Lung (tissue), 11 donors: ENCODE measurements at regions not wholly inside any gene's neighbourhood (a gene's known extent, or its start where the extent isn't known, plus 50 kb on each side); places are given as distances from the start of the nearest gene placed in this dataset.
A peak's percentile ranks its signal among the peaks of the same experiment; 100 is the strongest.

ENCODE experiments used
- ATAC-seq: fragments of 200-7000 bp; cut with Tn5 transposase; one replicate; pipeline ENCODE4 v1.9.1; 2020; ENCODE audit warnings: moderate number of reproducible peaks; ENCODE audit not compliant: insufficient read depth, low FRiP score
- DNase-seq, 3 donors: peaks; one replicate each; pipeline ENCODE4 v3.0.0-alpha.2; 2013 to 2017
- H3K27ac ChIP-seq, 2 donors: one replicate each; pipeline ENCODE4 v1.5.1; 2013; ENCODE audit warnings: mild to moderate bottlenecking in 2 of 2, moderate library complexity in 2 of 2, control low read depth in 1 of 2, inconsistent platforms in 1 of 2, low read depth in 1 of 2, low read length in 1 of 2
- H3K27me3 ChIP-seq, 3 donors: one replicate each; pipeline ENCODE4 v1.5.1; 2013; ENCODE audit warnings: low read length in 2 of 3; ENCODE audit not compliant: control insufficient read depth in 3 of 3, insufficient read depth in 3 of 3
- H3K36me3 ChIP-seq, 4 donors: one replicate each; pipeline ENCODE4 v1.5.1; 2013; ENCODE audit warnings: low read length in 4 of 4, mild to moderate bottlenecking in 1 of 4, moderate library complexity in 1 of 4; ENCODE audit not compliant: control insufficient read depth in 4 of 4, insufficient read depth in 4 of 4
- H3K4me1 ChIP-seq, 5 donors: one replicate each; pipeline ENCODE4 v1.5.1; 2013; ENCODE audit warnings: low read length in 5 of 5, mild to moderate bottlenecking in 2 of 5, moderate library complexity in 1 of 5; ENCODE audit not compliant: control insufficient read depth in 5 of 5, insufficient read depth in 5 of 5
- H3K4me3 ChIP-seq: one replicate; pipeline ENCODE4 v1.5.1; 2013; ENCODE audit warnings: mild to moderate bottlenecking, control low read depth, moderate library complexity
- H3K9ac ChIP-seq, 2 donors: one replicate each; pipeline ENCODE4 v1.5.1; 2013; ENCODE audit warnings: low read length in 2 of 2, control low read depth in 1 of 2; ENCODE audit not compliant: insufficient read depth in 1 of 2
- H3K9me3 ChIP-seq, 4 donors: one replicate each; pipeline ENCODE4 v1.5.1; 2013; ENCODE audit warnings: low read length in 3 of 4, mild to moderate bottlenecking in 1 of 4, moderate library complexity in 1 of 4; ENCODE audit not compliant: control insufficient read depth in 4 of 4, insufficient read depth in 3 of 4
- WGBS, 2 donors: extraction: QIAGEN DNeasy Blood & Tissue Kit; methylation state at CpG; one replicate each; pipeline ENCODE4 v1.1.7; 2013; 5-methylcytosine and 5-hydroxymethylcytosine counted together
- TF ChIP-seq, protein P1 (sequence below): IDR thresholded peaks from 2 replicates; pipeline ENCODE4 v1.5.1; 2012; ENCODE audit warnings: mild to moderate bottlenecking; ENCODE audit errors: control extremely low read depth, extremely low read depth
- donor health status: control.
- donor health status: control.
- donor health status: Bipolar disorder and iron deficiency.
- donor health status: healthy.
- donor health status: DM: yes; HTN: yes; CAD: no.

DNA sequence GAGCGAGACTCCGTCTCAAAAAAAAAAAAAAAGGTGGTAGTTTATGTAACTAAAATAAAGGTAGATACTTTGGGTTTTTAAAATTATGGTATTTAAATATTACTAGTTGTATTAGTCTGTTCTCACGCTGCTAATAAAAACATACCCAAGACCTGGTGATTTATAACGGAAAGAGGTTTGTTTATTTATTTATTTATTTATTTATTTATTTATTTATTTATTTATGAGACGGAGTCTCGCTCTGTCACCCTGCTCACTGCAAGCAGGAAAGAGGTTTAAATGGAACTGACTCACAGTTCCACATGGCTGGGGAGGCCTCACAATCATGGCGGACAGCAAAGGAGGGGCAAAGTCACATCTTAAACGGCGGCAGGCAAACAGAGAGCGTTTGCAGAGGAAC is 196.0 kb downstream of the CALCRL start:
- no peak overlapping the region for H3K4me3 ChIP-seq
- WGBS, 2 donors, result 95% methylated on average over 10 of the region's 10 CpGs
- H3K4me1 ChIP-seq, result no peaks in the 10 kb centered on the region
- no peak overlapping the region for H3K9ac ChIP-seq
- no peaks in the 10 kb centered on the region for H3K36me3 ChIP-seq
- H3K9me3 ChIP-seq, result no peaks in the 10 kb centered on the region
- no peaks in the 10 kb centered on the region for H3K27me3 ChIP-seq
- ATAC-seq, result no peak
- no peak for DNase-seq
- TF ChIP-seq, protein P1, sequence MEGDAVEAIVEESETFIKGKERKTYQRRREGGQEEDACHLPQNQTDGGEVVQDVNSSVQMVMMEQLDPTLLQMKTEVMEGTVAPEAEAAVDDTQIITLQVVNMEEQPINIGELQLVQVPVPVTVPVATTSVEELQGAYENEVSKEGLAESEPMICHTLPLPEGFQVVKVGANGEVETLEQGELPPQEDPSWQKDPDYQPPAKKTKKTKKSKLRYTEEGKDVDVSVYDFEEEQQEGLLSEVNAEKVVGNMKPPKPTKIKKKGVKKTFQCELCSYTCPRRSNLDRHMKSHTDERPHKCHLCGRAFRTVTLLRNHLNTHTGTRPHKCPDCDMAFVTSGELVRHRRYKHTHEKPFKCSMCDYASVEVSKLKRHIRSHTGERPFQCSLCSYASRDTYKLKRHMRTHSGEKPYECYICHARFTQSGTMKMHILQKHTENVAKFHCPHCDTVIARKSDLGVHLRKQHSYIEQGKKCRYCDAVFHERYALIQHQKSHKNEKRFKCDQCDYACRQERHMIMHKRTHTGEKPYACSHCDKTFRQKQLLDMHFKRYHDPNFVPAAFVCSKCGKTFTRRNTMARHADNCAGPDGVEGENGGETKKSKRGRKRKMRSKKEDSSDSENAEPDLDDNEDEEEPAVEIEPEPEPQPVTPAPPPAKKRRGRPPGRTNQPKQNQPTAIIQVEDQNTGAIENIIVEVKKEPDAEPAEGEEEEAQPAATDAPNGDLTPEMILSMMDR, result no peak
- H3K27ac ChIP-seq, result no peak overlapping the region

DNA sequence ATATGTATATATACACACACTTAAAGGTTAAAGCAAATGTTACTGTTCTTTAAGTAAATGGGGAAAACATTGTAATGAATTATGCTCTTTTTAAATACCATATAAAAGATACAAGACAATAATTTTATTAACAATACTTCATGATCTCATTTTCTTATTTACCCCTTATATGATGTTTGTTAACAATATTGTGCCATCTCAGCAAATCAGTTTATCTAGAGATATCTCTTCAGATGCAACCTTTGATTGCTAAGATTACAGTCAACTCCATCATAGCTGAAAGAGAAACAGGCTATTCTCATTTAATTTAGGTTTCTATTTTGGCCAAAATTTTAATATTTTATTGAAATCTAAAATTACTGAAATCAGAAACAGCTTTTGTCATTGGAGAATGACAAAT is 197.9 kb downstream of the CALCRL start:
- no peak overlapping the region for H3K9ac ChIP-seq
- no peak for ATAC-seq
- TF ChIP-seq, protein P1, result no peak

DNA sequence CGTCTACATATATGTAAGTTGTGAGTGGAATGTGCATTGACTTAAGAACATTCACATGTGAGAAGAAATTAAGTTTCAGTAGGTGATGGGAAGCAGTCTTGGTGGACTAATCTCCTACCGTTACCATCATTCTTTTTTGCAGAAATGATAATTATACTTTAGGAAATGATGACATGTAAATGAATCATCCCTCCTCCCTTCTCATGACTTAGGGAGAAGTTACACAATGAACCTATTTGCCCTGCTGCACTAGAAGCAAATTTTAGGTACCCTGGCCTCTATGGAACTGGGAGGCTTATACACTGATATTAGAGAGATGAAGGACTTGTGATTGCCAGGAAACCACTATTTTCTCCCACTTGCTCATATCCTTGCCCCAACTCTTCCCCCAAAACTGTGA is 214.2 kb downstream of the CALCRL start:
- TF ChIP-seq, protein P1, result no peak
- no peak overlapping the region for H3K9ac ChIP-seq
- 86 to 87% methylated on average over 2 of the region's 2 CpGs for WGBS, 2 donors
- no peak overlapping the region for H3K4me3 ChIP-seq
- no peak for DNase-seq
- H3K36me3 ChIP-seq, result no peaks in the 10 kb centered on the region
- no peak overlapping the region for H3K27ac ChIP-seq
- ATAC-seq, result no peak
- H3K4me1 ChIP-seq, result no peaks in the 10 kb centered on the region
- no peaks in the 10 kb centered on the region for H3K27me3 ChIP-seq
- no peaks in the 10 kb centered on the region for H3K9me3 ChIP-seq

More for the DNA sequence above, 197.9 kb downstream of the CALCRL start:
- Histone ChIP-seq H3K4me1 (no peaks in the 10 kb centered on the region), H3K4me3 (no peak overlapping the region), H3K27me3 (no peaks in the 10 kb centered on the region), H3K27ac (no peak overlapping the region), H3K9me3 (no peaks in the 10 kb centered on the region), H3K36me3 (no peaks in the 10 kb centered on the region)
- DNase-seq, result no peak

DNA sequence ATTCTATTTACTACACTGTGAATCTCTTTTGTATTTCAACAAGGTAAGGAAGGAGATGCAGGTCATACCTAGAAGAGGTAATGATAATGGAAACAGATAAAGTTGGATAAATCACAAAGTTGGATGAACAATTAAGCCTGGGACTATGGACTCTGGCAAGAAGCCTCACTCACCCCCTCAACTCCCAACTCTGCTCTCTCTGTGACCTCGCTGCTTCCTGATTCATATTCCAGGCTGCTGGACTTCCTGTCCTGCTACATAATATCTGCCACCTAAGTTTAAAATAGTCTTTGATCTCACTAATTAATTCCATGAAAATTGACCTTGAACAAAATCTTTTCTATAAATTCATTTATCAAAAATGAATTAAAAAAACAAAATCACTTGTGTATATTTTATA is 215.3 kb downstream of the CALCRL start:
- WGBS, 2 donors, result 78 to 95% methylated on average over 1 of the region's 1 CpG
- no peaks in the 10 kb centered on the region for H3K9me3 ChIP-seq
- H3K4me3 ChIP-seq, result no peak overlapping the region
- H3K4me1 ChIP-seq, result no peaks in the 10 kb centered on the region
- no peaks in the 10 kb centered on the region for H3K27me3 ChIP-seq
- H3K27ac ChIP-seq, result no peak overlapping the region
- H3K9ac ChIP-seq, result no peak overlapping the region
- ATAC-seq (no peak), DNase-seq (peak in 1 of 3 donors; percentile 13)
- TF ChIP-seq, protein P1, result no peak
- H3K36me3 ChIP-seq, result no peaks in the 10 kb centered on the region
